Activated CD4-positive, alpha-beta memory T cell treated with anti-CD3 and anti-CD28 coated beads for 36 hours (primary cell): ENCODE measurements at regions not wholly inside any gene's neighbourhood (a gene's known extent, or its start where the extent isn't known, plus 50 kb on each side); places are given as distances from the start of the nearest gene placed in this dataset.
"Not testable (repeated sequence)": the region's sequence is repeated elsewhere in the genome, so short reads cannot be mapped to it uniquely, and the experiment has no call there.

Experiments used
- CTCF ChIA-PET: fragments of 350-600 bp; sonication (Branson Sonifier 250); formaldehyde crosslinking; loops from one replicate; lab custom pipeline; 2021; ENCODE audit warnings: antibody characterized with exemption, inconsistent platforms; lab: Charles Lee
- POLR2A ChIA-PET: fragments of 350-600 bp; sonication (Branson Sonifier 250); formaldehyde crosslinking; loops from one replicate; lab custom pipeline; 2021; ENCODE audit warnings: antibody characterized with exemption; lab: Charles Lee
- DNase-seq: peaks from one replicate; pipeline ENCODE4 v3.0.0-alpha.2; 2020
- H3K27ac Mint-ChIP-seq: one replicate; pipeline ENCODE4 v1.8.0; 2021; ENCODE audit warnings: mixed read lengths
- H3K27me3 Mint-ChIP-seq: one replicate; pipeline ENCODE4 v1.8.0; 2021; ENCODE audit warnings: mixed read lengths
- H3K36me3 Mint-ChIP-seq: one replicate; pipeline ENCODE4 v1.8.0; 2021; ENCODE audit warnings: mixed read lengths
- H3K4me1 Mint-ChIP-seq: one replicate; pipeline ENCODE4 v1.8.0; 2021; ENCODE audit warnings: low read depth, mixed read lengths
- H3K4me3 Mint-ChIP-seq: one replicate; pipeline ENCODE4 v1.8.0; 2021; ENCODE audit warnings: mild to moderate bottlenecking, mixed read lengths
- H3K9me3 Mint-ChIP-seq: one replicate; pipeline ENCODE4 v1.8.0; 2021; ENCODE audit warnings: mixed read lengths
- intact Hi-C: fragments of 100-400 bp; cut with micrococcal nuclease; formaldehyde crosslinking; loops from one replicate; pipeline ENCODE4 v1.15.1; 2023

DNA sequence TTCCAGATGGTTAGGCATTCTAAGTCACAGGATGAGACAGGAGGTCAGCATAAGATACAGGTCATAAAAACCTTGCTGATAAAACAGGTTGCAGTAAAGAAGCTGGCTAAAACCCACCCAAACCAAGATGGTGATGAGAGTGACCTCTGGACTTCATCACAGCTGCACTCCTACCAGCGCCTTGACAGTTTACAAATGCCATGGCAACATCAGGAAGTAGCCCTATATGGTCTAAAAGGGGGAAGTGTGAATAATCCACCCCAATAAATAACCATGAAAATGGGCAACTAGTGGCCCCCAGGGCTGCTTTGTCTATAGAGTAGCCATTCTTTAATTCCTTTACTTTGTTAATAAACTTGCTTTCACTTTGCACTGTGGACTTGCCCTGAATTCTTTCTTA, 1448.4 kb downstream of the KCNT2 start:
- H3K27me3 Mint-ChIP-seq, POLR2A ChIA-PET, H3K9me3 Mint-ChIP-seq, intact Hi-C loops, H3K36me3 Mint-ChIP-seq, CTCF ChIA-PET, H3K27ac Mint-ChIP-seq, H3K4me1 Mint-ChIP-seq, H3K4me3 Mint-ChIP-seq, DNase-seq: not testable (repeated sequence)

DNA sequence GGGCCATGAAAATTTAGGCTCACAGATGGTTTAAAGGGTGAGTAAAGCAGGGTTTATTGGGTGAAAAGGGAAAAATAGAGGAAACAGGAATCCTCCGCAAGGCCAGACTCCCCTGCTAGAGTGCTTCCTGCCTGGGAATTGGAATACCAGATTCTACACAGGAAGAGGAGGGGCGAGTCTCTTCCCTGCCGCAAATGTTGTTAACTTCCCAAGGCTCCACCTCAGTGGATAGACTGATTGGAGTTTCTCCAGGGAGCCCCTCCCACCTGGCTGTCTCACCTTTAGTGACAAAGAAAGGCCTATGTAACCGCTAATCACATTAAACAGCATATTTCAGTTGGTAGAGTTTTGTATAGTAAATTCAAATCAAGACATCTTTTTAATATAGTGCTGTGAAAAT, 1450.1 kb downstream of the KCNT2 start:
- no peak for DNase-seq
- no peaks in the 10 kb centered on the region for H3K9me3 Mint-ChIP-seq
- intact Hi-C loops, result no loop called here
- ChIA-PET CTCF (no interaction called here), POLR2A (interaction anchor here (0.6 kb wide), 1 partner anchor 265 kb away, joined by 3 read pairs; no protein-coding TSS in a partner anchor)
- H3K27ac Mint-ChIP-seq, result no peak overlapping the region
- H3K4me3 Mint-ChIP-seq, result no peak overlapping the region
- no peaks in the 10 kb centered on the region for H3K4me1 Mint-ChIP-seq
- no peaks in the 10 kb centered on the region for H3K27me3 Mint-ChIP-seq
- H3K36me3 Mint-ChIP-seq, result no peaks in the 10 kb centered on the region

DNA sequence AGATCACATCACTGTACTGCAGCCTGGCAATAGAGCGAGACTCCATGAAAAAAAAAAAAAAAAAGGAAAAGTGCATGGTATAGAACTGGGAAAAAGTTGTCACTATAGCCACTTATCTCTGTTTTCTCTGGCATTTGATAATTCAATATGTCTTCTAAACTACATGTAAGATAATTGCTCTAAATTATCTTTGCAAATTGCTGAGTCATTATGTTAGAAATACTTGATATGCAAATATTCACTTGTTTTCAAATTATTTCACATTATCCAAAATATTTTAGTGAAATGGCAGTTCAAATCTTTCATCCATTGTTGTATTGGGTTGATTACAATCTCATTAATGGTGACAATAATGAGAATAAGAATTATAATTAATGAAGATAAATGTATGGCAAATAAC, 1455.1 kb downstream of the KCNT2 start:
- H3K4me1 Mint-ChIP-seq, result no peaks in the 10 kb centered on the region
- DNase-seq, result no peak
- H3K9me3 Mint-ChIP-seq, result no peaks in the 10 kb centered on the region
- H3K4me3 Mint-ChIP-seq, result no peak overlapping the region
- no peaks in the 10 kb centered on the region for H3K36me3 Mint-ChIP-seq
- POLR2A ChIA-PET, result no interaction called here
- intact Hi-C loops, result no loop called here
- no peak overlapping the region for H3K27ac Mint-ChIP-seq
- no peaks in the 10 kb centered on the region for H3K27me3 Mint-ChIP-seq
- CTCF ChIA-PET, result no interaction called here

DNA sequence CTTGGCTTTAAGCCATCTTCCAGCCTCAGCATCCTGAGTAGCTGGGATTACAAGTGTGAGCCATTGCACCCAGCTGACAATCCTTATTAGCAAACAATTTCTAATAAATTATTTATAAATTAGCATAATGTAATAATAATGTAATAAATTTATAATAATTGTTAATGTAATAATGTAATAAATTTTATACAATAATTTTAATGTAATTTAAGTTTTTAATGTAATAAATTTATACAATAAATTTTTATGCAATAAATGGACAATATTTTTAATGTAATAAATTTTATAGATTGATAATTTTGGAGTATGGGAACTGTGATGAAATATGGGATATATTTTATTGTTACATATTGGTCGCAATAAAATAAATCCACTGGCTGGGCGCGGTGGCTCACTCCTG, 1457.5 kb downstream of the KCNT2 start:
- ChIA-PET POLR2A (no interaction called here), CTCF (no interaction called here)
- DNase-seq, result no peak
- H3K9me3 Mint-ChIP-seq, result no peaks in the 10 kb centered on the region
- no peak overlapping the region for H3K4me3 Mint-ChIP-seq
- H3K27ac Mint-ChIP-seq, result no peak overlapping the region
- intact Hi-C loops, result no loop called here
- no peaks in the 10 kb centered on the region for H3K36me3 Mint-ChIP-seq
- no peaks in the 10 kb centered on the region for H3K27me3 Mint-ChIP-seq
- no peaks in the 10 kb centered on the region for H3K4me1 Mint-ChIP-seq

DNA sequence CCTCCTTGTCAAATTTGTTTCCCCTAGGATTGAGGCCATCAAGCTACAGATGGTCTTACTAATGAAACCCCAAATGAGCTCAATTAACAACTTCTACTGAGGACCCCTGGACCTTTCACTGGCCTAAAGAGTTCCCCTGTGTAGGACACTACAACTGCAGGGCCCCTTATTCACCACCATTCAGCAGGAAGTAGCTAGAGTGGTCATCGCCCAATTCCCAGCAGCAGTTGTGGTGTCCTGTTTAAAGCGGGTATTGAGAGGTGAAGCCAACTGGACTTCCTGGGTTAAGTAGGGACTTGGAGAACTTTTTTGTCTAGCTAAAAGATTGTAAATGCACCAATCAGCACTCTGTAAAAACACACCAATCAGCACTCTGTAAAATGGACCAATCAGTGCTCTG, 1466.9 kb downstream of the KCNT2 start:
- Mint-ChIP-seq H3K27me3 (peaks cover 2% of the 10 kb centered on the region), H3K27ac (no peak overlapping the region), H3K9me3 (peaks cover 15% of the 10 kb centered on the region), H3K36me3 (no peaks in the 10 kb centered on the region), H3K4me3 (no peak overlapping the region), H3K4me1 (no peaks in the 10 kb centered on the region)
- ChIA-PET POLR2A (no interaction called here), CTCF (no interaction called here)
- no peak for DNase-seq
- intact Hi-C loops, result no loop called here

DNA sequence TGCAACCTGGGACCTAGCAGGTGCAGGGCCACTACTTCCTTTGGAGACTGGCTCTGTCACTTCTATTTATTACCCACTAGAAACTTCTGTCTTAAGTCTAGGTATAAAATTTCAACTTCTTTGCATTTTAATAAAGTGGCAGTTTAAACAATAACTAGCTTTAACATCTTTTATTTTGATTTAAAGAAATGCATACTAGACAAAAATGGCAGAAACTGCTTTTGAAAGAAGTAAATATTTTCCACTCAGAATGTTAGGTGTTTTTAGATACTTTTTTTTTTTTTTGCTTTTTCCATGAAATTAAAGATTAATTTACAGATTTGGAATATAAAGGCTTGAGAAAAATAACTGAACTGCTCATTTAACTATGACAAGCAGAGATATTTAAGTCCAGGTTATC, 1477.6 kb downstream of the KCNT2 start:
- H3K4me1 Mint-ChIP-seq, result no peaks in the 10 kb centered on the region
- H3K27me3 Mint-ChIP-seq, result no peaks in the 10 kb centered on the region
- POLR2A ChIA-PET, result no interaction called here
- no peaks in the 10 kb centered on the region for H3K36me3 Mint-ChIP-seq
- H3K27ac Mint-ChIP-seq, result no peak overlapping the region
- no peaks in the 10 kb centered on the region for H3K9me3 Mint-ChIP-seq
- intact Hi-C loops, result no loop called here
- no peak for DNase-seq
- CTCF ChIA-PET, result no interaction called here
- H3K4me3 Mint-ChIP-seq, result no peak overlapping the region

DNA sequence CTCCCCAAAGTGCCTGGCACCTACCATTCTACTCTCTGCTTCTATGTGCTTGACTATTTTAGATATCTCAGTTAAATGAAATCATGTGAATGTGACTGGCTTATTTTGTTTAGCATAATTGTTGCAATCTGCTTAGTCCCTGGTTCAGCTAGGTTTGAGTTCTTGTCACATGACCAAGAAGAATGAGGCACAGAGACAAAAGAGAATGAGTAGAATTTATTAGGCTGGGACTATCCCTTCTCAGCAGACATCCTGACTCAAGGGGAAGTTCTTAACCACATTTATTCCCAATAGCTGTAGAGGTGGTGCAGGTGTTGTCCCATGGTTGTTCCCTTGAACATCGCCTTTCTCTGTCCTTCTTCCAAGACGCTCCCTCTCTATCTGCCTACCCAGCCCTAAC, 1485.7 kb downstream of the KCNT2 start:
- ChIA-PET POLR2A (no interaction called here), CTCF (no interaction called here)
- Mint-ChIP-seq H3K36me3 (no peaks in the 10 kb centered on the region), H3K4me3 (no peak overlapping the region), H3K27ac (no peak overlapping the region), H3K9me3 (no peaks in the 10 kb centered on the region), H3K4me1 (no peaks in the 10 kb centered on the region), H3K27me3 (no peaks in the 10 kb centered on the region)
- intact Hi-C loops, result no loop called here
- DNase-seq, result no peak

DNA sequence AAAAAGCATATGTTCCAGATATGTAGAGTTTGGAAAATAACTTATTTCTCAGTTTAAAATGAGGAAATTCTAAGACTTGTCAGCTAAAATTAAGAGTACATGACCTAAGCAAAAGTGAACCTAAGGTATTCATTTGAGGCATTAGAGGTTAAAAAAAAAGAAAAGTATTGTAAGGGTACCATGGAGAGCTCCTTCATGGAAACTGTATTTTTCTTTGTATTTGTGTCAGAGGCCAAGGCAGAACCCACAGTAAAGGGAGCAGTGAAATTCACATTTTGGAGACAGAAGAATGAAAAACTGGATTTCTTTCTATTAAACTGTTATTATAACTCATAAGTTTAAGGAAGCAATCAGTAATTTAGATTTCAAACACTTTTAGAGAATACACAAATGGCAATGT, 1494.8 kb downstream of the KCNT2 start:
- no peaks in the 10 kb centered on the region for H3K4me1 Mint-ChIP-seq
- ChIA-PET CTCF (no interaction called here), POLR2A (no interaction called here)
- no peaks in the 10 kb centered on the region for H3K27me3 Mint-ChIP-seq
- H3K36me3 Mint-ChIP-seq, result no peaks in the 10 kb centered on the region
- DNase-seq, result no peak
- no peak overlapping the region for H3K4me3 Mint-ChIP-seq
- peaks cover 2% of the 10 kb centered on the region for H3K9me3 Mint-ChIP-seq
- intact Hi-C loops, result no loop called here
- H3K27ac Mint-ChIP-seq, result no peak overlapping the region

DNA sequence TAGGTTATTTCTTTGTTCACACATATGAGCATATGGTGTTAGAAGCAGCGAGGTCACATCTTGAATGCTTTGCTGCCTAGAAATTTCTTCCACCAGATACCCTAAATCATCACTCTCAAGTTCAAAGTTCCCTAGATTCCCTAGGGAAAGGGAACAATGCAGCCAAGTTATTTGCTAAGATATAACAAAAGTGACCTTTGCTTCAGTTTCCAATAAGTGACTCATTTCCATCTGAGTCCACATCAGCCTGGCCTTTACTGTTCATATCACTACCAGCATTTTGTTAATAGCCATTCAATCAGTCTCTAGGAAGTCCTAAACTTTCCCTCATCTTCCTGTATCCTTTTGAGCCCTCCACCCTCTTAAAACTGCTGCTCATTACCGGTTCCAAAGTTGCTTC, 1502.5 kb downstream of the KCNT2 start:
- Mint-ChIP-seq H3K4me3 (no peak overlapping the region), H3K4me1 (no peaks in the 10 kb centered on the region), H3K9me3 (peaks cover 10% of the 10 kb centered on the region), H3K36me3 (no peaks in the 10 kb centered on the region), H3K27me3 (no peaks in the 10 kb centered on the region), H3K27ac (no peak overlapping the region)
- POLR2A ChIA-PET, result no interaction called here
- intact Hi-C loops, result no loop called here
- no peak for DNase-seq
- CTCF ChIA-PET, result no interaction called here

DNA sequence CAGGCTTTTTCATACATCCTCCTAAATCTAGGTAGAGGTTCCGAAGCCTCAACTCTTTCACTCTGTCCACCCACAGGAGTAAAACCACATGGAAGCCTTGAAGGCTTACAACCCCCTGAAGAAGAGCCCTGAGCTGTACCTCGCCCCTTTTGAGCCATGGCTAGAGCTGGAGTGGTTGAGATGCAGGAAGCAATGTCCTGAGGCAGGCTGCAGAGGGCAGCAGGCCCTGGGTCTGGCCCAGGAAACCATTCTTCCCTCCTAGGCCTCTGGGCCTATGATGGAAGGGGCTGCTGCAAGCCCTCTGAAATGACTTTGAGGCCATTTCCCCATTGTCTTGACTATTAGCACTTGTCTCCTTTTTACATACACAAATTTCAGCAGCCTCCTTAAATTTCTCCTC, 1503.0 kb downstream of the KCNT2 start:
- intact Hi-C loops, result no loop called here
- Mint-ChIP-seq H3K27me3 (no peaks in the 10 kb centered on the region), H3K27ac (no peak overlapping the region), H3K4me3 (no peak overlapping the region), H3K36me3 (no peaks in the 10 kb centered on the region), H3K4me1 (no peaks in the 10 kb centered on the region), H3K9me3 (peaks cover 10% of the 10 kb centered on the region)
- CTCF ChIA-PET, result no interaction called here
- POLR2A ChIA-PET, result no interaction called here
- DNase-seq, result no peak

DNA sequence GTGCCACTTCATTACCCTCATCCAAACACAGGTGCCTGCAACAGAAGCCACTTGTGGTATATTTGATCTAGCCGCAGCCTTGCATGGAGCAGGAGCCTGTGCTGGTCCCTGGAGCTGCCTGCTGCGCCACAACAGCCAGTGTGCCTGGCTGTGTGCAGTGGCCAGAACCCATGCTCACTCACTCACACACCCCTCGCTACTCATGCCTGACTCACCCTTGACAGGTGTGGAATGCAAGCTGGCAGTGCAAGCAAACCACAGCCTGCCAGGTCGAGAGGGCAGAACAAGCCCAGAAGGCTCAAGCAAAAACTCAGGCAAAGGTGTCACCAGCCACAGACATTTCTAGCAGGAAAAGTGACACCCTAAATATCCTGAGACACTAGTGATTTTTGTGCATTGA, 1510.9 kb downstream of the KCNT2 start:
- POLR2A ChIA-PET, result no interaction called here
- intact Hi-C loops, result no loop called here
- Mint-ChIP-seq H3K27me3 (no peaks in the 10 kb centered on the region), H3K9me3 (no peaks in the 10 kb centered on the region), H3K27ac (no peak overlapping the region), H3K36me3 (no peaks in the 10 kb centered on the region), H3K4me3 (no peak overlapping the region), H3K4me1 (no peaks in the 10 kb centered on the region)
- CTCF ChIA-PET, result no interaction called here
- DNase-seq, result no peak

DNA sequence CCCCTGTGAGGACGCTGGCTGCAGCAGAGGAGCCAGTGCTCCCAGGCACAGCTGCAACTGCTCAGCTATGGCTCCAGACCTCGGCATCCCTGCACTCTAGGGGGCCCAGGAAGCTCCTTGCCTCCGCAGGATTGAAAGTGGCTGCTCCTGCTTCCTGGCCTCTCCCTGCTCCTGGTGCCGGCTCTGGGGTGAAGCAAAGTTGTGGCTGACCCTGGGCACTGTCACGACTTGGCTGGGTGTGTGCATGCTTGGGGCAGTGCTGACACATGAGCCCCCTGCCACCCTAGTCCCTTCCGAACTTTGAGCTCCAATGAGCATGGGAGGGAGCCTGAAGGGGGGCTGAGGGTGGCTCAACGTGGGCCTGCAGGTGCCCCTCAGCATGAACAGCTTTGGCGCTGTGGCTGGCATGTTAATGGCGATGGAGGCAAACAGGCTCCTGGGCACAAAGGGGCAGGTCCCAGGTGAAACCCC, 1512.2 kb downstream of the KCNT2 start:
- Mint-ChIP-seq H3K4me1 (no peaks in the 10 kb centered on the region), H3K9me3 (no peaks in the 10 kb centered on the region), H3K27ac (no peak overlapping the region), H3K4me3 (no peak overlapping the region), H3K27me3 (no peaks in the 10 kb centered on the region), H3K36me3 (no peaks in the 10 kb centered on the region)
- DNase-seq, result no peak
- intact Hi-C loops, result no loop called here
- ChIA-PET POLR2A (no interaction called here), CTCF (no interaction called here)

DNA sequence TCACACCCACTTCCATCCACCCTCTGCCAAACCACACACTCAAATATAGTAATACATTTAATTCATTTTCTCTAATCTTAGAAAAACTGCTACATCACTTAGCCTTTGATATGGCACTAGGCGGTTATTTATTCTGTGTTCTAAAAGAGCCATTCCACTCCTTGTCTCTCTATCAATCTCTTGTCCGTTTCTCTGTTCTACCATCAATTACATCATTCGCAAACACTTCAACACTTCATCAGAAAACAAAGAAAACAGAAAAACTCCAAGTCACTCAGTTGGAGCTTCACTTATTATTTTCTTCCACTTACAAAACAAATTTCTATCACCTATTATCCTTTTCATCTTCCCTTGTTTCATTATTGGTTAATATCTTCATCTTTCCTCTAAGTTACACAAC, 1523.0 kb downstream of the KCNT2 start:
- DNase-seq, result no peak
- Mint-ChIP-seq H3K4me3 (no peak overlapping the region), H3K4me1 (no peaks in the 10 kb centered on the region), H3K36me3 (no peaks in the 10 kb centered on the region), H3K27me3 (no peaks in the 10 kb centered on the region), H3K27ac (no peak overlapping the region), H3K9me3 (no peaks in the 10 kb centered on the region)
- ChIA-PET POLR2A (no interaction called here), CTCF (interaction anchor here (1.1 kb wide), 1 partner anchor 9 kb away, joined by 3 read pairs; no protein-coding TSS in a partner anchor)
- intact Hi-C loops, result no loop called here

DNA sequence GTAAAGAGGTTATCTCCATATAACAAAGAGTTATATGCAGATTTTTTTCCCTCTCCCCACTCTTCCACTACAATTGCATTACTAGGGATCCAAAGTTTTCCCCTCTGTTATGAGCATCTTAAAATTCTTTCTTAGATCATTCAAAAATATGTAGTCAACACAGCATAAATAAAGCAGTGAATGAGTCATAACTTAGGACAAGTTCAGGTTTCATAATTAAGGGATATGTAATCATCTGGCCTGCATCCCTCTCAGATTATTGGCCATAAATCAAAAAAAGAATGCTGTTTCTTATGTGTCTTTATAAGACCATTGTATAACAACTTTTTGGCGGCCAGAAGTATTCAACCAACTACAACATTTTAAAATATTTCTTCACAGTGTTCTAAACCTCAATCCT, 1526.1 kb downstream of the KCNT2 start:
- no peaks in the 10 kb centered on the region for H3K4me1 Mint-ChIP-seq
- H3K27ac Mint-ChIP-seq, result no peak overlapping the region
- no peaks in the 10 kb centered on the region for H3K9me3 Mint-ChIP-seq
- POLR2A ChIA-PET, result no interaction called here
- H3K36me3 Mint-ChIP-seq, result no peaks in the 10 kb centered on the region
- H3K4me3 Mint-ChIP-seq, result no peak overlapping the region
- CTCF ChIA-PET, result no interaction called here
- intact Hi-C loops, result no loop called here
- DNase-seq, result no peak
- no peaks in the 10 kb centered on the region for H3K27me3 Mint-ChIP-seq
